SK-N-SH (cell line): ENCODE measurements at regions not wholly inside any gene's neighbourhood (a gene's known extent, or its start where the extent isn't known, plus 50 kb on each side); places are given as distances from the start of the nearest gene placed in this dataset.

Experiments used
- EZH2phosphoT487 ChIP-seq: fragments of 200-600 bp; sonication (generic); IDR thresholded peaks from 2 replicates; pipeline ENCODE4 v1.6.1; 2017; ENCODE audit warnings: low read depth, mixed run types, mild to moderate bottlenecking, antibody characterized with exemption, moderate library complexity, borderline replicate concordance
- MXI1 ChIP-seq: IDR thresholded peaks from 2 replicates; pipeline ENCODE4 v1.6.1; 2012; ENCODE audit warnings: mild to moderate bottlenecking, low read depth, low read length, improper control_type of control experiment
- NRF1 ChIP-seq: IDR thresholded peaks from 2 replicates; pipeline ENCODE4 v1.6.1; 2012; ENCODE audit warnings: low read depth, mild to moderate bottlenecking, low read length
- POLR2AphosphoS5 ChIP-seq: IDR thresholded peaks from 2 replicates; pipeline ENCODE4 v1.6.1; 2012; ENCODE audit warnings: low read depth, low read length
- RCOR1 ChIP-seq: fragments of 150-350 bp; IDR thresholded peaks from 2 replicates; pipeline ENCODE4 v1.6.1; 2017; ENCODE audit warnings: antibody characterized with exemption, low read length
- RFX5 ChIP-seq: IDR thresholded peaks from 2 replicates; pipeline ENCODE4 v1.6.1; 2012; ENCODE audit warnings: mild to moderate bottlenecking, improper control_type of control experiment, low read length
- SMC3 ChIP-seq: IDR thresholded peaks from 2 replicates; pipeline ENCODE4 v1.6.1; 2012; ENCODE audit warnings: low read depth, low read length, improper control_type of control experiment
- TAF1 ChIP-seq: IDR thresholded peaks from 2 replicates; pipeline ENCODE4 v1.6.1; 2012; ENCODE audit warnings: low read depth, mild to moderate bottlenecking, low read length, moderate library complexity, borderline replicate concordance
- TCF12 ChIP-seq: IDR thresholded peaks from 2 replicates; pipeline ENCODE4 v1.4.0; 2012
- TEAD4 ChIP-seq: IDR thresholded peaks from 2 replicates; pipeline ENCODE4 v1.4.0; 2012; ENCODE audit warnings: mild to moderate bottlenecking, borderline replicate concordance; ENCODE audit not compliant: insufficient read depth
- TF ChIP-seq, protein P1 (sequence below): fragments of 200-600 bp; sonication (generic); IDR thresholded peaks from 2 replicates; pipeline ENCODE4 v1.6.1; 2017; ENCODE audit warnings: antibody characterized with exemption, mild to moderate bottlenecking, moderate library complexity
- TF ChIP-seq, protein P2 (sequence below): IDR thresholded peaks from 2 replicates; pipeline ENCODE4 v1.6.1; 2012; ENCODE audit warnings: mild to moderate bottlenecking, low read depth, low read length, moderate library complexity
- TF ChIP-seq, protein P3 (sequence below): fragments of 150-350 bp; IDR thresholded peaks from 2 replicates; pipeline ENCODE4 v1.6.1; 2017; ENCODE audit warnings: antibody characterized with exemption, low read length, low read depth, borderline replicate concordance
- TF ChIP-seq, protein P4 (sequence below): IDR thresholded peaks from 2 replicates; pipeline ENCODE4 v1.4.0; 2012; ENCODE audit warnings: low read depth

DNA sequence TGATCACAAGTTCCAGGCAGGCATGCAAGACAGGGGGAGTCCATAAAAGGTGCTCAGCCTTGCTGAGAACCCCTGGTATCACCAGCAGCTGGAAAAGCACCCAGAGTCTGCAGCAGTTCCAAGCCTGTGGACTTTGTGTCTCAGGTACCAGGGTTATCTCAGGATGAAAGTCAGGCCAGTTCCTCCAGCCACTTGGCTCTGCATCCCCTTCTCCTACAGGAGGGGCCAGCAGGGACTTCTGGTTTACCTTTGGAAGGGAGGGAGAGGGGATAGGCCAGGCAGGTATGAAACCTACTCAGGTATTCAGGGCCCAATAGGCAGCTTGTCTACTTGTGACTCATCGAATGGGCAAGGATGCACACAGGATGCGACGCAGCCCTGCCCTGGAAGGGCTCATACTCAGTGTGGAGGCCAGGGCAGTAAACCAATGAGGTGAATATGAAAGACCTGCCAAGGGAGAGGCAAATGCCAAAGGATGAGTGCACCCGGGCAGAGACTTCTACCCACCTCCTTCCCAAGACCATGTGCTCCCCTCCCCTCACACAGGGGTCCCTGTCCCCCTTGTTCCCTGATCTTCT lies 148.2 kb downstream of the SLC38A6 start:
- TF ChIP-seq, protein P1, sequence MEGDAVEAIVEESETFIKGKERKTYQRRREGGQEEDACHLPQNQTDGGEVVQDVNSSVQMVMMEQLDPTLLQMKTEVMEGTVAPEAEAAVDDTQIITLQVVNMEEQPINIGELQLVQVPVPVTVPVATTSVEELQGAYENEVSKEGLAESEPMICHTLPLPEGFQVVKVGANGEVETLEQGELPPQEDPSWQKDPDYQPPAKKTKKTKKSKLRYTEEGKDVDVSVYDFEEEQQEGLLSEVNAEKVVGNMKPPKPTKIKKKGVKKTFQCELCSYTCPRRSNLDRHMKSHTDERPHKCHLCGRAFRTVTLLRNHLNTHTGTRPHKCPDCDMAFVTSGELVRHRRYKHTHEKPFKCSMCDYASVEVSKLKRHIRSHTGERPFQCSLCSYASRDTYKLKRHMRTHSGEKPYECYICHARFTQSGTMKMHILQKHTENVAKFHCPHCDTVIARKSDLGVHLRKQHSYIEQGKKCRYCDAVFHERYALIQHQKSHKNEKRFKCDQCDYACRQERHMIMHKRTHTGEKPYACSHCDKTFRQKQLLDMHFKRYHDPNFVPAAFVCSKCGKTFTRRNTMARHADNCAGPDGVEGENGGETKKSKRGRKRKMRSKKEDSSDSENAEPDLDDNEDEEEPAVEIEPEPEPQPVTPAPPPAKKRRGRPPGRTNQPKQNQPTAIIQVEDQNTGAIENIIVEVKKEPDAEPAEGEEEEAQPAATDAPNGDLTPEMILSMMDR = no peak
- TF ChIP-seq, protein P2, sequence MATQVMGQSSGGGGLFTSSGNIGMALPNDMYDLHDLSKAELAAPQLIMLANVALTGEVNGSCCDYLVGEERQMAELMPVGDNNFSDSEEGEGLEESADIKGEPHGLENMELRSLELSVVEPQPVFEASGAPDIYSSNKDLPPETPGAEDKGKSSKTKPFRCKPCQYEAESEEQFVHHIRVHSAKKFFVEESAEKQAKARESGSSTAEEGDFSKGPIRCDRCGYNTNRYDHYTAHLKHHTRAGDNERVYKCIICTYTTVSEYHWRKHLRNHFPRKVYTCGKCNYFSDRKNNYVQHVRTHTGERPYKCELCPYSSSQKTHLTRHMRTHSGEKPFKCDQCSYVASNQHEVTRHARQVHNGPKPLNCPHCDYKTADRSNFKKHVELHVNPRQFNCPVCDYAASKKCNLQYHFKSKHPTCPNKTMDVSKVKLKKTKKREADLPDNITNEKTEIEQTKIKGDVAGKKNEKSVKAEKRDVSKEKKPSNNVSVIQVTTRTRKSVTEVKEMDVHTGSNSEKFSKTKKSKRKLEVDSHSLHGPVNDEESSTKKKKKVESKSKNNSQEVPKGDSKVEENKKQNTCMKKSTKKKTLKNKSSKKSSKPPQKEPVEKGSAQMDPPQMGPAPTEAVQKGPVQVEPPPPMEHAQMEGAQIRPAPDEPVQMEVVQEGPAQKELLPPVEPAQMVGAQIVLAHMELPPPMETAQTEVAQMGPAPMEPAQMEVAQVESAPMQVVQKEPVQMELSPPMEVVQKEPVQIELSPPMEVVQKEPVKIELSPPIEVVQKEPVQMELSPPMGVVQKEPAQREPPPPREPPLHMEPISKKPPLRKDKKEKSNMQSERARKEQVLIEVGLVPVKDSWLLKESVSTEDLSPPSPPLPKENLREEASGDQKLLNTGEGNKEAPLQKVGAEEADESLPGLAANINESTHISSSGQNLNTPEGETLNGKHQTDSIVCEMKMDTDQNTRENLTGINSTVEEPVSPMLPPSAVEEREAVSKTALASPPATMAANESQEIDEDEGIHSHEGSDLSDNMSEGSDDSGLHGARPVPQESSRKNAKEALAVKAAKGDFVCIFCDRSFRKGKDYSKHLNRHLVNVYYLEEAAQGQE = no peak
- no peak for TF ChIP-seq NRF1
- no peak for TF ChIP-seq EZH2phosphoT487
- TF ChIP-seq, protein P3, sequence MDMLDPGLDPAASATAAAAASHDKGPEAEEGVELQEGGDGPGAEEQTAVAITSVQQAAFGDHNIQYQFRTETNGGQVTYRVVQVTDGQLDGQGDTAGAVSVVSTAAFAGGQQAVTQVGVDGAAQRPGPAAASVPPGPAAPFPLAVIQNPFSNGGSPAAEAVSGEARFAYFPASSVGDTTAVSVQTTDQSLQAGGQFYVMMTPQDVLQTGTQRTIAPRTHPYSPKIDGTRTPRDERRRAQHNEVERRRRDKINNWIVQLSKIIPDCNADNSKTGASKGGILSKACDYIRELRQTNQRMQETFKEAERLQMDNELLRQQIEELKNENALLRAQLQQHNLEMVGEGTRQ = no peak
- no peak for TF ChIP-seq TCF12
- no peak for TF ChIP-seq TAF1
- no peak for TF ChIP-seq POLR2AphosphoS5
- no peak for TF ChIP-seq SMC3
- TF ChIP-seq, protein P4, sequence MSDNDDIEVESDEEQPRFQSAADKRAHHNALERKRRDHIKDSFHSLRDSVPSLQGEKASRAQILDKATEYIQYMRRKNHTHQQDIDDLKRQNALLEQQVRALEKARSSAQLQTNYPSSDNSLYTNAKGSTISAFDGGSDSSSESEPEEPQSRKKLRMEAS = no peak
- no peak for TF ChIP-seq RFX5
- no peak for TF ChIP-seq TEAD4
- no peak for TF ChIP-seq RCOR1
- TF ChIP-seq MXI1 = no peak
